IMR-90 (cell line): ENCODE measurements at regions not wholly inside any gene's neighbourhood (a gene's known extent, or its start where the extent isn't known, plus 50 kb on each side); places are given as distances from the start of the nearest gene placed in this dataset.

Source experiments
- ATAC-seq: fragments of 200-7000 bp; cut with Tn5 transposase; 2 replicates; pipeline ENCODE4 v1.9.1; 2020; ENCODE audit warnings: low read depth, mild to moderate bottlenecking, moderate library complexity
- BruUV-seq: library from RNA; stranded (reverse); fragments of 400-500 nt; replicated peaks from 2 replicates; lab custom pipeline; 2021; lab: Mats Ljungman, UMichigan
- CTCF ChIA-PET: fragments of 300-600 bp; formaldehyde crosslinking; extraction: SDS; loops from one replicate; lab custom pipeline; 2021; ENCODE audit warnings: antibody characterized with exemption; lab: Yijun Ruan, JAX
- POLR2A ChIA-PET: fragments of 300-600 bp; sonication (Branson Sonifier 250); formaldehyde crosslinking; loops from one replicate; lab custom pipeline; 2022; ENCODE audit warnings: antibody characterized with exemption; ENCODE audit not compliant: unreplicated experiment; lab: Charles Lee
- DNase-seq: peaks from one replicate; pipeline ENCODE4 v3.0.0; 2013
- H2AFZ ChIP-seq: replicated peaks from 2 replicates; pipeline ENCODE3; 2013; ENCODE audit warnings: low read length, mild to moderate bottlenecking; ENCODE audit not compliant: poor library complexity
- H2AK5ac ChIP-seq: 2 replicates; pipeline ENCODE4 v1.6.1; 2013; ENCODE audit warnings: low read depth, low read length, inconsistent platforms
- H2AK9ac ChIP-seq: replicated peaks from 2 replicates; pipeline ENCODE3; 2013; ENCODE audit warnings: mild to moderate bottlenecking, low read depth, low read length, moderate library complexity; ENCODE audit not compliant: poor library complexity
- H2BK120ac ChIP-seq: 2 replicates; pipeline ENCODE4 v1.6.1; 2013; ENCODE audit warnings: low read depth, low read length, inconsistent platforms
- H2BK15ac ChIP-seq: 3 replicates; pipeline ENCODE4 v1.6.1; 2013; ENCODE audit warnings: low read depth, low read length, inconsistent platforms
- H2BK20ac ChIP-seq: 2 replicates; pipeline ENCODE4 v1.6.1; 2013; ENCODE audit warnings: low read depth, mild to moderate bottlenecking, inconsistent platforms, low read length, moderate library complexity
- H2BK5ac ChIP-seq: 2 replicates; pipeline ENCODE4 v1.6.1; 2013; ENCODE audit warnings: mild to moderate bottlenecking, low read depth, low read length, inconsistent platforms; ENCODE audit not compliant: poor library complexity, severe bottlenecking
- H3K14ac ChIP-seq: replicated peaks from 2 replicates; pipeline ENCODE4 v1.6.1; 2013; ENCODE audit warnings: low read depth, low read length, inconsistent platforms
- H3K18ac ChIP-seq: 2 replicates; pipeline ENCODE4 v1.6.1; 2013; ENCODE audit warnings: low read depth, low read length, control low read depth
- H3K23ac ChIP-seq: 2 replicates; pipeline ENCODE4 v1.6.1; 2013; ENCODE audit warnings: low read depth, low read length, inconsistent platforms
- H3K27ac ChIP-seq: 2 replicates; pipeline ENCODE4 v1.5.1; 2013; ENCODE audit warnings: mild to moderate bottlenecking, control low read depth, low read length; ENCODE audit not compliant: insufficient read depth
- H3K27me3 ChIP-seq: 2 replicates; pipeline ENCODE4 v1.6.1; 2013; ENCODE audit warnings: low read length; ENCODE audit not compliant: control insufficient read depth, insufficient read depth
- H3K36me3 ChIP-seq: 2 replicates; pipeline ENCODE4 v1.6.1; 2013; ENCODE audit warnings: low read length, mixed read lengths; ENCODE audit not compliant: control insufficient read depth, insufficient read depth
- H3K4ac ChIP-seq: 2 replicates; pipeline ENCODE4 v1.6.1; 2013; ENCODE audit warnings: low read depth, low read length, inconsistent platforms
- H3K4me1 ChIP-seq: 2 replicates; pipeline ENCODE4 v1.6.1; 2013; ENCODE audit warnings: low read length, mixed read lengths; ENCODE audit not compliant: control insufficient read depth, insufficient read depth
- H3K4me2 ChIP-seq: 2 replicates; pipeline ENCODE4 v1.6.1; 2013; ENCODE audit warnings: low read depth, mild to moderate bottlenecking, control low read depth, low read length, moderate library complexity
- H3K4me3 ChIP-seq: 2 replicates; pipeline ENCODE4 v1.5.1; 2013; ENCODE audit warnings: low read depth, mild to moderate bottlenecking, control low read depth, low read length, moderate library complexity; ENCODE audit not compliant: insufficient read depth
- H3K56ac ChIP-seq: 2 replicates; pipeline ENCODE4 v1.6.1; 2013; ENCODE audit warnings: low read length, inconsistent platforms; ENCODE audit not compliant: insufficient read depth; ENCODE audit errors: extremely low read depth
- H3K79me1 ChIP-seq, 2 experiments: 2 replicates each; pipeline ENCODE4 v1.6.1; 2013; ENCODE audit warnings: low read length in 2 of 2, inconsistent platforms in 1 of 2, low read depth in 1 of 2
- H3K9ac ChIP-seq: 2 replicates; pipeline ENCODE4 v1.6.1; 2013; ENCODE audit warnings: low read depth, low read length, control low read depth
- H3K9me1 ChIP-seq: 2 replicates; pipeline ENCODE4 v1.6.1; 2013; ENCODE audit warnings: low read length, inconsistent platforms; ENCODE audit not compliant: insufficient read depth
- H3K9me3 ChIP-seq: 2 replicates; pipeline ENCODE4 v1.6.1; 2013; ENCODE audit warnings: low read length; ENCODE audit not compliant: control insufficient read depth, insufficient read depth
- H4K20me1 ChIP-seq: 2 replicates; pipeline ENCODE4 v1.6.1; 2013; ENCODE audit warnings: low read length, inconsistent platforms; ENCODE audit not compliant: insufficient read depth
- H4K5ac ChIP-seq: 2 replicates; pipeline ENCODE4 v1.6.1; 2013; ENCODE audit warnings: mild to moderate bottlenecking, low read depth, low read length, control low read depth
- H4K8ac ChIP-seq, 2 experiments: 2 replicates each; pipeline ENCODE4 v1.6.1; 2013; ENCODE audit warnings: low read depth in 2 of 2, low read length in 2 of 2, control low read depth in 1 of 2, inconsistent platforms in 1 of 2
- H4K91ac ChIP-seq: 2 replicates; pipeline ENCODE4 v1.6.1; 2013; ENCODE audit warnings: low read depth, low read length, inconsistent platforms; ENCODE audit not compliant: insufficient read depth
- CEBPB ChIP-seq: IDR thresholded peaks from 2 replicates; pipeline ENCODE4 v1.6.1; 2012; ENCODE audit warnings: low read depth, low read length, improper control_type of control experiment
- MAFK ChIP-seq: IDR thresholded peaks from 2 replicates; pipeline ENCODE4 v1.6.1; 2012; ENCODE audit warnings: low read depth, low read length, improper control_type of control experiment
- WGBS, 2 experiments: methylation state at CpG; one replicate each; pipeline versions ENCODE4 v1.1.5 to v1.1.7; 2013; ENCODE audit warnings: missing lambda C conversion rate in 2 of 2; ENCODE audit not compliant: insufficient read length in 1 of 2; ENCODE audit errors: extremely low coverage in 2 of 2; 5-methylcytosine and 5-hydroxymethylcytosine counted together
- dilution Hi-C: fragments of 300-500 bp; cut with HindIII; formaldehyde crosslinking; loops from one replicate; pipeline ENCODE4 v1.14.3; 2018; ENCODE audit warnings: low sequenced_read_pairs; ENCODE audit not compliant: unreplicated experiment
- in situ Hi-C: fragments of 300-500 bp; cut with MboI; formaldehyde crosslinking; loops from 3 replicates; pipeline ENCODE4 v1.14.3; 2019; ENCODE audit warnings: low sequenced_read_pairs, inconsistent platforms, mixed read lengths
- intact Hi-C: fragments of 100-400 bp; cut with micrococcal nuclease; formaldehyde crosslinking; loops from 2 replicates; pipeline ENCODE4 v1.10.0; 2022

GRCh38 chr4:60216752-60217151, 983.4 kb upstream of the ADGRL3 start:
- ATAC-seq, result no peak
- intact Hi-C loops, result no loop called here
- peak; percentile 5 for DNase-seq
- no peaks in the 10 kb centered on the region for H4K20me1 ChIP-seq
- no peak overlapping the region for H2AK9ac ChIP-seq
- H3K14ac ChIP-seq, result no peak overlapping the region
- no peak overlapping the region for H2AK5ac ChIP-seq
- no peak overlapping the region for H3K9ac ChIP-seq
- no peak overlapping the region for H3K23ac ChIP-seq
- no peak overlapping the region for H2AFZ ChIP-seq
- H3K56ac ChIP-seq, result no peak overlapping the region
- no peak overlapping the region for H3K18ac ChIP-seq
- no peak overlapping the region for H2BK5ac ChIP-seq
- in situ Hi-C loops, result no loop called here
- no peaks in the 10 kb centered on the region for H3K9me3 ChIP-seq
- POLR2A ChIA-PET, result no interaction called here
- no peaks in the 10 kb centered on the region for H3K79me1 ChIP-seq
- no peaks in the 10 kb centered on the region for H3K36me3 ChIP-seq
- no peaks in the 10 kb centered on the region for H3K27me3 ChIP-seq
- no peak overlapping the region for H4K8ac ChIP-seq
- H3K4ac ChIP-seq, result no peak overlapping the region
- WGBS, 2 experiments, result no CpG with 5 or more reads among the region's 1 CpG
- dilution Hi-C loops, result no loop called here
- no peak overlapping the region for H4K5ac ChIP-seq
- no peak overlapping the region for H2BK20ac ChIP-seq
- no peak overlapping the region for H3K27ac ChIP-seq
- BruUV-seq, result no TSS peak
- H3K9me1 ChIP-seq, result no peaks in the 10 kb centered on the region
- H4K91ac ChIP-seq, result no peak overlapping the region
- H3K4me2 ChIP-seq, result no peak overlapping the region
- no peak overlapping the region for H3K4me3 ChIP-seq
- no peak overlapping the region for H2BK120ac ChIP-seq
- H2BK15ac ChIP-seq, result no peak overlapping the region
- H3K4me1 ChIP-seq, result no peaks in the 10 kb centered on the region
- CTCF ChIA-PET, result no interaction called here
- no peak for TF ChIP-seq MAFK
- TF ChIP-seq CEBPB, result peak; percentile 25; the same call in 1 of the 2 replicates
